GM10266 (cell line): ENCODE measurements at regions not wholly inside any gene's neighbourhood (a gene's known extent, or its start where the extent isn't known, plus 50 kb on each side); places are given as distances from the start of the nearest gene placed in this dataset.

Experiments
- DNase-seq: peaks from one replicate; pipeline ENCODE4 v3.0.0; 2012; ENCODE audit errors: extremely low spot score
- CTCF ChIP-seq: IDR thresholded peaks from 2 replicates; pipeline ENCODE4 v1.5.1; 2012; ENCODE audit warnings: mild to moderate bottlenecking, low read depth; ENCODE audit not compliant: control insufficient read depth, insufficient read depth; ENCODE audit errors: missing control alignments

DNA sequence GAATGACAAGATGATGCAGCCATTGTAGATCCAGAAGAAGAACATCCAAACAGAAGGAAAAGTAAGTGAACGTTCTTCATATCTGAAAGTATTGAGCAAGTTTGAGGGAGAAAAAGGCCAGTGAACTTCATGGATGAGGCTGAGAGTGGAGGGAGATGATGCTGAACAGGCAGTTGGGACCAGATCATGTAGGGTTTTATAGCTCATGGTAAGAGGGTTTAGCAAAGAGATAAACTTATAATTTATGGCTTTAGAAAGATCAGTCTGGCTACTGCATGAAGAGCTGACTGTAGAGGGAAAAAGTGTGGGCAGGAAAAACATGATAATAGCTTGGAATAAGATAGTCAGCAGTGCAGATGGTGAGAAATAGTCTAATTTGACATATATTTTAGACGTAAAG is 192.6 kb upstream of the LPP start:
- no peak for TF ChIP-seq CTCF
- no peak for DNase-seq

DNA sequence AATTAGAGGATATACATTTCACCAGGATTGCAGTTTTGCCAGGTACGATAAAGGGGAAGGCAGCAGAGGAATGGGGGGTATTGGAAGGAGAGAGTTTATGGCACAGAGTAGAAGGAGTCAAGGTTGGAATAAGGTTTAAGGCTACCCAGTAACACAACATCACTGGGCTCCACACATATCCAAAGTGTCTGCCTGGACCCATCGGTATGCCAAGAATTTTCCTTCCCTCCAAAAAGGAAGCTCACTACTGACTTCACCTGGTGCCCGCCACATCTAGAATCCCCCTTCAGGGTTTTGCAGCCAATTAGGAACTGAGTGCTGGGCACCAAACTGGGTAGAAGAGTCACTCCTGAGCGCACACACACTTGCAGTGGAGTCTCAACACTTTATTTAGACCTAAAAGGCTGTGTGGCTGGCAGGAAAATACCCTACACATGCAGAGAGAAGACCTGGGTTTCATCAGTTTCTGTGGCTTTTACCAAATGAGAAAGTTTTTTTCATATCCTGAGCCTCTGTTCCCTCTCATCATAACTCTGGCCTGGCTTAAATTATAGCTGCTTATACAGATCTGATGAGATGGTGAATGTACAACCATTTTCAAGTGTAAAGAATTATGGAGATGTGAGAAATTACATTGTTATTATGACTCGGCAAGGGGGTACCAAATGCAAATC is 190.8 kb upstream of the LPP start:
- no peak for DNase-seq
- TF ChIP-seq CTCF = no peak

GRCh38 chr3:187963677-187964385 is 190.1 kb upstream of the LPP start:
- no peak for TF ChIP-seq CTCF
- no peak for DNase-seq

- no peak for TF ChIP-seq CTCF
- DNase-seq = no peak
Observed at GRCh38 chr3:187964760-187965159, 189.2 kb upstream of the LPP start.

DNA sequence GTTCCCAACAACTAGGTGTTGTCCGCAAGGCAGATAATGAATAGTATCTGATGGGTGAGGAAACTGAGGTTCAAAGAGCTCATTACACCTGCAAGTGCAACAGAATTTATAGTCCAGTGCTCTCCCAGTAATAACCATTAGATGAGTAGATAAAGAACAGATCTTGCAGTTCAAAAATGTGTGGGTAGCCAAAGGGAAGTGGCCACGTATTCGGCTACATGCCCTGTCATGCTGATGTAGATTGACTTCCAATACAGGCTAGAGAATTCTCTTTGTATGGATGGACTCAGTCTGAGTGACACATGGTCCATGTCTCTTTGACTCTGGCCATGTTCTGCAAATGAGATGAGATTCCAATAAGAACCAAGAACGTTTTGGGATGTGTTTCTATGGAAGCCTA is 187.9 kb upstream of the LPP start:
- no peak for DNase-seq

GRCh38 chr3:187966636-187967406 is 187.1 kb upstream of the LPP start:
- no peak for DNase-seq
- no peak for TF ChIP-seq CTCF

More for the DNA sequence above, 187.9 kb upstream of the LPP start:
- no peak for TF ChIP-seq CTCF

DNA sequence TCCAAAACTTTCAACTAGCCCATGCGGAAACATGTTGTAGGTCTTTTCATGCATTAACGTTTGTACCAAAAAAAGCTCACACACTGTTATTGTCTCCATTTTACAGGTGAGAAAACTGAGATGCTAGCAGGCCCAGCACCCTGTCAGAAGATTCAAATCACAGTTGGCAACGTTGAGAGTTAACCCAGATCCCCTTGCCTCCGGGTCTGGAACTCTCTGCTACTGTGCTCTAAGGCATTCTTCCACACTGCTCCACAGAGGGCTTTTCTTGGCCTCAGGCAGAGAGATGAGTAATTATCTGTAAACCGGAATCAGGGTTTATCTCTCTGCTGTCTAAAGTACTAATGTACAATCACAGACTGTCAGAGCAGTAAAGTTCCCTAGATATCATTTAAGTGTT is 186.0 kb upstream of the LPP start:
- no peak for TF ChIP-seq CTCF
- no peak for DNase-seq
